ENCODE measurements at regions not wholly inside any gene's neighbourhood (a gene's known extent, or its start where the extent isn't known, plus 50 kb on each side); places are given as distances from the start of the nearest gene placed in this dataset.
"Not testable (repeated sequence)": the region's sequence is repeated elsewhere in the genome, so short reads cannot be mapped to it uniquely, and the experiment has no call there.

GRCh38 chr6:18062733-18063132, 59.7 kb downstream of the NHLRC1 start:
- no peak for DNase-seq

- DNase-seq = no peak
These were observed 64.0 kb downstream of the NHLRC1 start for GRCh38 chr6:18058429-18058828.

- no peak for DNase-seq
These were observed 66.6 kb downstream of the NHLRC1 start for GRCh38 chr6:18055714-18056382.

GRCh38 chr6:18055098-18055497, 67.4 kb downstream of the NHLRC1 start:
- DNase-seq = no peak

GRCh38 chr6:18053555-18054445, 66.4 kb upstream of the KIF13A start:
- no peak for DNase-seq

- no peak for DNase-seq
These were observed 65.6 kb upstream of the KIF13A start for GRCh38 chr6:18053078-18053477.

- peak; percentile 16 to 49 for DNase-seq
These were observed 62.2 kb upstream of the KIF13A start for GRCh38 chr6:18049646-18050045.

- DNase-seq = no peak
These were observed 61.7 kb upstream of the KIF13A start for GRCh38 chr6:18048953-18049630.

GRCh38 chr6:18047406-18047805, 60.0 kb upstream of the KIF13A start:
- DNase-seq = no peak

- no peak for DNase-seq
These were observed 58.1 kb upstream of the KIF13A start for GRCh38 chr6:18045507-18045906.

GRCh38 chr6:18044108-18044783, 56.8 kb upstream of the KIF13A start:
- DNase-seq = no peak

- DNase-seq = no peak
These were observed 55.2 kb upstream of the KIF13A start for GRCh38 chr6:18042536-18043145.

GRCh38 chr6:18039481-18039880, 52.0 kb upstream of the KIF13A start:
- no peak for DNase-seq

- DNase-seq = not testable (repeated sequence)
These were observed 50.8 kb upstream of the KIF13A start for GRCh38 chr6:18038235-18038634.

All from inflammatory macrophage treated with lipopolysaccharide for 1 hour (primary cell).